ENCODE measurements at regions not wholly inside any gene's neighbourhood (a gene's known extent, or its start where the extent isn't known, plus 50 kb on each side); places are given as distances from the start of the nearest gene placed in this dataset.
A peak's percentile ranks its signal among the peaks of the same experiment; 100 is the strongest.

- DNase-seq (ENCODE audit: low read depth) = no peak
- no peak overlapping the region for H3K4me3 ChIP-seq (ENCODE audit: low read length)
- TF ChIP-seq CTCF (conservative IDR thresholded peaks at IDR 0.05; ENCODE audit: low read length) = no peak
Observed at GRCh38 chr4:123978637-123979036, 582.0 kb downstream of the SPRY1 start.

DNA sequence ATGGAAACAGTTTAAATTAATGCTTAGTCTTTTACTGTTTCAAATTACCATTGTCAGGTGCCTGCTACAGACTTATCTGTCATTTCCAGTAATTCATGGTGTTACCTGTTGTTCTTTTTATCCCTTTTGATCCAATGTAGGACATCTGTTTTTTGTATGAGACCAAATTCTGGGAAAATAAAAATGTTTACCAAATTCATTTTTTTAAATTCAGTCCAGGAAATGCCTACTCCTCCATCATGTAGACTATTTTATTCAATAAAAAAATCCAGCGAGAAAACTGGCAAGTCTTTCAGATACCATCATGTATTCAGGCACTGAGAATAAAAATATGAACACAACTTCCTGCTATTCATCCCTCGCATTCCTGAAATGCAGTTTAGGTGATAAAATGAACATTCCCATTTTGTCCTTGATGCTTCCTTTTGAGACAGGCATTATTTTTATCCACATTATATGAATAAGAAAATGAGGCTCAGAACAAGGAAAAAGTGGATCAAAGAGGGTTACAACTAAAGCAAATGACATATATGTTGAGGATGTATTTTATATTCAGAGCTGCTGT lies 584.2 kb downstream of the SPRY1 start:
- TF ChIP-seq CTCF (conservative IDR thresholded peaks at IDR 0.05; ENCODE audit: low read length) = no peak
- no peak overlapping the region for H3K4me3 ChIP-seq (ENCODE audit: low read length)
- no peak for DNase-seq (ENCODE audit: low read depth)

- TF ChIP-seq CTCF (conservative IDR thresholded peaks at IDR 0.05; ENCODE audit: low read length) = no peak
- no peak for DNase-seq (ENCODE audit: low read depth)
- no peak overlapping the region for H3K4me3 ChIP-seq (ENCODE audit: low read length)
Observed at GRCh38 chr4:123984886-123985285, 588.3 kb downstream of the SPRY1 start.

- no peak overlapping the region for H3K4me3 ChIP-seq (ENCODE audit: low read length)
Observed at GRCh38 chr4:123986268-123986798, 589.7 kb downstream of the SPRY1 start.

GRCh38 chr4:123987408-123987807 lies 590.8 kb downstream of the SPRY1 start:
- no peak for TF ChIP-seq CTCF (conservative IDR thresholded peaks at IDR 0.05; ENCODE audit: low read length)
- no peak for DNase-seq (ENCODE audit: low read depth)

More at GRCh38 chr4:123986268-123986798, 589.7 kb downstream of the SPRY1 start:
- peak; percentile 97 for DNase-seq (ENCODE audit: low read depth)
- no peak for TF ChIP-seq CTCF (conservative IDR thresholded peaks at IDR 0.05; ENCODE audit: low read length)

DNA sequence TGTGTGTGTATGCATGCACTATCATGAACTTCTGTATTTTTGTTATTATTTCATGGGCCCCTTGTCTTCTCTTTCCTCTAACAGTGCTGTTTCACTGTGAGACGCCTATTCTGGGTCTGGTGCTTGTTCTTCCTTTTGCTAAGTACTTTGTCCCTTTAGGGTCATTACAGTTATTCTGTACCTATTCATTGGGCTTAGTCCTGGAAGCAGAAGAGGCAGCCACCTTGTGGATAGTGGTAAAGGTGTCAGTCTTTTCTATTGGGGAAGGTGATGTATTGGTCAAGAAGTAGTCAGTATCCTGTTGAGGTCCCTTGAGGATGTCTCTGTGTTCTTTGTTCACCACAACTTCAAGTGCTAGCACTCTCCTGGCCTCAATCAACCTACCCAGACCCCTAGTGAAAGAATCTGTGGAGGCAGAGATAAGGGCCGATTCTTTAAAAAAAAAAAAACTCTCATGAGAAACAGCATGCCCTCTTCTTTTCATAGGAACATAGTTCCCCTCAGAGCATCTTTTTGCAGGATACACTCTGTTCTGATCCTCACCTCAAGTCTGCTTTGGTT lies 593.8 kb downstream of the SPRY1 start:
- TF ChIP-seq CTCF (conservative IDR thresholded peaks at IDR 0.05; ENCODE audit: low read length) = no peak
- H3K4me3 ChIP-seq (ENCODE audit: low read length) = no peak overlapping the region
- DNase-seq (ENCODE audit: low read depth) = no peak

More at GRCh38 chr4:123987408-123987807, 590.8 kb downstream of the SPRY1 start:
- no peak overlapping the region for H3K4me3 ChIP-seq (ENCODE audit: low read length)

DNA sequence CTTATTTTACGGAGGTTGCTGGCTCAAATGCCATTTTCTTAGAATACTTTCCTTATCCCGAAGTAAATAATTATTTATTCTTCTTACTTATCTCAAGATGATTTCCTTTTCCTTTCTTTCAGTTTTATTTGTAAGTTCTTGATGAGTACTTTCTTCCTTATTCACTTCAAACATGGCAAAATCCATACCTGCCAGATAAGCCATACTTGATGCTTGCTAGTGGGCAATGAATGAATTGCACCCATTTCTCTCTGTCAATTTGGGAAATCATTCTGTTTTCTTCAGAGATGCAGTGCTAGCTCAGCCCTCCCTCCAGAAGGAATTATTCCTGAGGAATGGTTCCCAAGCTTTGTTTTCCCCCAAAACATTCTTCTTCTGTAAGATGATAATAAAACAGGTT lies 598.3 kb downstream of the SPRY1 start:
- H3K4me3 ChIP-seq (ENCODE audit: low read length) = no peak overlapping the region
- DNase-seq (ENCODE audit: low read depth) = no peak
- 0 out of 2 replicates have a peak, but pooled peaks have one; percentile 3 for TF ChIP-seq CTCF (conservative IDR thresholded peaks at IDR 0.05; ENCODE audit: low read length)
